DOHH2 (cell line): ENCODE measurements at regions not wholly inside any gene's neighbourhood (a gene's known extent, or its start where the extent isn't known, plus 50 kb on each side); places are given as distances from the start of the nearest gene placed in this dataset.

Experiments used
- H3F3A ChIP-seq: fragments of 200-600 bp; sonication (generic), shearing (Covaris generic); 2 replicates; pipeline ENCODE4 v1.6.0; 2016; ENCODE audit warnings: antibody characterized with exemption, mild to moderate bottlenecking; ENCODE audit not compliant: control insufficient read depth, insufficient read depth
- H3K27ac ChIP-seq: fragments of 200-600 bp; sonication (generic); 2 replicates; pipeline ENCODE4 v1.5.1; 2014; ENCODE audit warnings: low read depth, mild to moderate bottlenecking, low read length, moderate library complexity
- H3K27me3 ChIP-seq: fragments of 200-600 bp; sonication (generic); 2 replicates; pipeline ENCODE4 v1.6.1; 2014; ENCODE audit warnings: mild to moderate bottlenecking, low read length, mixed read lengths; ENCODE audit not compliant: control insufficient read depth
- H3K36me3 ChIP-seq: fragments of 200-600 bp; sonication (generic); 2 replicates; pipeline ENCODE4 v1.6.1; 2014; ENCODE audit warnings: mild to moderate bottlenecking, low read length, moderate library complexity, mixed read lengths; ENCODE audit not compliant: control insufficient read depth
- H3K4me1 ChIP-seq: fragments of 200-600 bp; sonication (generic); 2 replicates; pipeline ENCODE4 v1.6.1; 2014; ENCODE audit warnings: mild to moderate bottlenecking, low read length, mixed read lengths; ENCODE audit not compliant: control insufficient read depth
- H3K4me2 ChIP-seq: fragments of 200-600 bp; sonication (generic); 2 replicates; pipeline ENCODE4 v1.6.0; 2014; ENCODE audit warnings: mild to moderate bottlenecking, low read length, moderate library complexity
- H3K4me3 ChIP-seq: fragments of 200-600 bp; sonication (generic); 2 replicates; pipeline ENCODE4 v1.5.1; 2014; ENCODE audit warnings: mild to moderate bottlenecking, low read length, mixed read lengths
- H3K79me2 ChIP-seq: fragments of 200-600 bp; sonication (generic); 2 replicates; pipeline ENCODE4 v1.6.1; 2014; ENCODE audit warnings: mild to moderate bottlenecking, low read length, mixed read lengths; ENCODE audit not compliant: control insufficient read depth
- H3K9me2 ChIP-seq: fragments of 200-600 bp; sonication (generic); replicated peaks from 2 replicates; pipeline ENCODE4 v1.6.1; 2014; ENCODE audit warnings: mild to moderate bottlenecking, low read length, mixed read lengths; ENCODE audit not compliant: control insufficient read depth
- H3K9me3 ChIP-seq: fragments of 200-600 bp; sonication (generic); 2 replicates; pipeline ENCODE4 v1.6.1; 2014; ENCODE audit warnings: antibody characterized with exemption, low read length, mixed read lengths; ENCODE audit not compliant: control insufficient read depth, insufficient read depth
- H4K20me1 ChIP-seq: fragments of 200-600 bp; sonication (generic); 2 replicates; pipeline ENCODE4 v1.6.0; 2014; ENCODE audit warnings: low read depth, mild to moderate bottlenecking, antibody characterized with exemption, low read length, moderate library complexity; ENCODE audit not compliant: control insufficient read depth, insufficient read depth
- EZH2phosphoT487 ChIP-seq: fragments of 200-600 bp; sonication (generic); IDR thresholded peaks from 2 replicates; pipeline ENCODE4 v1.6.1; 2017; ENCODE audit warnings: borderline replicate concordance, mild to moderate bottlenecking, antibody characterized with exemption, low read length, moderate library complexity, mixed read lengths
- TF ChIP-seq, protein P1 (sequence below): fragments of 200-600 bp; sonication (generic); IDR thresholded peaks from one replicate; pipeline ENCODE4 v1.5.1; 2014; ENCODE audit warnings: antibody characterized with exemption, mild to moderate bottlenecking, low read depth, low read length; ENCODE audit not compliant: poor library complexity, severe bottlenecking

DNA sequence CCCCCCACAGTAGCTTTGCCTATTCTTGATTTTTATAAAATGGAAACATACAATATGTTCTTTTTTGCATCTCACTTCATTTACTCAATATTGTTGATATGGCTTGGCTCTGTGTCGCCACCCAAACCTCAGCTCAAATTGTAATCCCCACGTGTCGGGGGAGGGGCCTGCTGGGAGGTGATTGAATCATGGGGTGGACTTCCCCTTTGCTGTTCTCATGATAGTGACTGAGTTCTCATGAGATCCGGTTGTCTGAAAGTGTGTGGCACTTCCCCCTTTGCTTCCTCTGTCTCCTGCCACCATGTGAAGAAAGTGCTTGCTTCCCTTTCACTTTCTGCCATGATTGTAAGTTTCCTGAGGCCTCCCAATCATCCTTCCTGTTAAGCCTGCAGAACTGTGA, 431.3 kb downstream of the MN1 start:
- Histone ChIP-seq H3K4me3 (no peak overlapping the region), H3K27ac (no peak overlapping the region), H4K20me1 (no peaks in the 10 kb centered on the region), H3K4me1 (peaks cover 13% of the 10 kb centered on the region; the same call in 1 of the 2 replicates), H3K4me2 (no peak overlapping the region), H3K79me2 (no peaks in the 10 kb centered on the region), H3K9me3 (no peaks in the 10 kb centered on the region), H3K27me3 (peaks cover 3% of the 10 kb centered on the region; the same call in 1 of the 2 replicates), H3F3A (no peaks in the 10 kb centered on the region), H3K9me2 (no peaks in the 10 kb centered on the region), H3K36me3 (no peaks in the 10 kb centered on the region)
- no peak for TF ChIP-seq EZH2phosphoT487
- TF ChIP-seq, protein P1, sequence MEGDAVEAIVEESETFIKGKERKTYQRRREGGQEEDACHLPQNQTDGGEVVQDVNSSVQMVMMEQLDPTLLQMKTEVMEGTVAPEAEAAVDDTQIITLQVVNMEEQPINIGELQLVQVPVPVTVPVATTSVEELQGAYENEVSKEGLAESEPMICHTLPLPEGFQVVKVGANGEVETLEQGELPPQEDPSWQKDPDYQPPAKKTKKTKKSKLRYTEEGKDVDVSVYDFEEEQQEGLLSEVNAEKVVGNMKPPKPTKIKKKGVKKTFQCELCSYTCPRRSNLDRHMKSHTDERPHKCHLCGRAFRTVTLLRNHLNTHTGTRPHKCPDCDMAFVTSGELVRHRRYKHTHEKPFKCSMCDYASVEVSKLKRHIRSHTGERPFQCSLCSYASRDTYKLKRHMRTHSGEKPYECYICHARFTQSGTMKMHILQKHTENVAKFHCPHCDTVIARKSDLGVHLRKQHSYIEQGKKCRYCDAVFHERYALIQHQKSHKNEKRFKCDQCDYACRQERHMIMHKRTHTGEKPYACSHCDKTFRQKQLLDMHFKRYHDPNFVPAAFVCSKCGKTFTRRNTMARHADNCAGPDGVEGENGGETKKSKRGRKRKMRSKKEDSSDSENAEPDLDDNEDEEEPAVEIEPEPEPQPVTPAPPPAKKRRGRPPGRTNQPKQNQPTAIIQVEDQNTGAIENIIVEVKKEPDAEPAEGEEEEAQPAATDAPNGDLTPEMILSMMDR = no peak

DNA sequence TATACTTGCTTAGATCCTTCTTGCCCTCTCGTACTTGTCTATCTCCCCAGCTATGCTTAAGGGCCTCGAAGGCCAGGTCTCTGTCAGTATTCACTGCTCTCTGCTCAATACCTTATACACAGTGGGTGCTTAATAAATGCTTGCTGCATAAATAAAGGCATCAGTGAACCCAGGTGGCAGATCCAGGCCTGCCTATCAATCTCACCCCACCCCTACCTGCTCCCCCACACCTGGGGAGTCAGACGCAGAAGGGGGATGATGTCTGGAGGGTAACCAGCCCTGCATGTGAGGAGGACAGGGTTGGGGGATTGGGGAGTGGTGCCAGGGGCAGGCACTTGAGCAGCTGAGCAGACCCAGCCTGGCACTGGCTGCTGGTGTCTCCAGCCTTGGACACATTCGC, 430.6 kb downstream of the MN1 start:
- Histone ChIP-seq H3K27ac (no peak overlapping the region), H3K4me1 (peaks cover 13% of the 10 kb centered on the region; the same call in 1 of the 2 replicates), H3K36me3 (no peaks in the 10 kb centered on the region), H3K27me3 (no peaks in the 10 kb centered on the region), H3K4me2 (no peak overlapping the region), H4K20me1 (no peaks in the 10 kb centered on the region), H3K4me3 (no peak overlapping the region), H3F3A (no peaks in the 10 kb centered on the region), H3K79me2 (no peaks in the 10 kb centered on the region), H3K9me2 (no peaks in the 10 kb centered on the region), H3K9me3 (no peaks in the 10 kb centered on the region)
- TF ChIP-seq, protein P1 = no peak
- no peak for TF ChIP-seq EZH2phosphoT487

DNA sequence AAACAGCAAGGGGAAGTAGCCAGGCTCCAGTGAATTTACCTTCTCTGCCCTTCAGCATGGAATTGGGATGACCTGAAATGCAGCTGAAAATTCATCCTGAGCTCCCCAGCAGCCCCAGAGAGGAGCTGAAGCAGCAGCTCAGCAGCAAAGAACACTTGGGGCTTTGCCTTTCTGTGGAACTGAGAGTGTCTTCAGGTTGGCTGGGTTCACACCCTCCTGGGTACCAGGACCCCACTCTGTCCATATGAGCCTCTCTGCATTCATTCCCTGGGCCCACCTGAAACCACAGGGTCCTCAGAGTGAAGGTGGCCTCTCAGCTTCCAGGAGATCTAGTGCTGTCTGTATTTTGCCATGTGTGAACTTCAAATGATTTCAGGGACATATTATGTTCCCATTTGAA, 429.2 kb downstream of the MN1 start:
- peaks cover 13% of the 10 kb centered on the region; the same call in 1 of the 2 replicates for H3K4me1 ChIP-seq
- no peak overlapping the region for H3K27ac ChIP-seq
- H3K9me3 ChIP-seq = no peaks in the 10 kb centered on the region
- H3K9me2 ChIP-seq = no peaks in the 10 kb centered on the region
- no peaks in the 10 kb centered on the region for H3K79me2 ChIP-seq
- no peaks in the 10 kb centered on the region for H3K36me3 ChIP-seq
- TF ChIP-seq EZH2phosphoT487 = no peak
- TF ChIP-seq, protein P1 = no peak
- H3K4me2 ChIP-seq = no peak overlapping the region
- H3F3A ChIP-seq = no peaks in the 10 kb centered on the region
- H3K4me3 ChIP-seq = no peak overlapping the region
- H3K27me3 ChIP-seq = no peaks in the 10 kb centered on the region
- no peaks in the 10 kb centered on the region for H4K20me1 ChIP-seq
